PC-9 (cell line): ENCODE measurements at regions not wholly inside any gene's neighbourhood (a gene's known extent, or its start where the extent isn't known, plus 50 kb on each side); places are given as distances from the start of the nearest gene placed in this dataset.
A peak's percentile ranks its signal among the peaks of the same experiment; 100 is the strongest.

Source experiments
- CTCF ChIP-seq: fragments of 200-600 bp; sonication (generic); conservative IDR thresholded peaks from 2 replicates; pipeline ENCODE4 v1.6.1; 2017; ENCODE audit warnings: mixed run types, antibody characterized with exemption, mild to moderate bottlenecking, moderate library complexity
- EZH2 ChIP-seq: fragments of 200-600 bp; sonication (generic); IDR thresholded peaks from 2 replicates; pipeline ENCODE4 v1.8.0; 2017; ENCODE audit warnings: antibody characterized with exemption, low read depth

GRCh38 chr9:14428781-14429230 is 114.9 kb upstream of the NFIB start:
- TF ChIP-seq CTCF (peak; percentile 78), EZH2 (no peak)
